Left ventricle myocardium inferior (tissue), 1 donor: ENCODE measurements at regions not wholly inside any gene's neighbourhood (a gene's known extent, or its start where the extent isn't known, plus 50 kb on each side); places are given as distances from the start of the nearest gene placed in this dataset.

ENCODE experiments used
- DNase-seq: peaks from one replicate; pipeline ENCODE4 v3.0.0-alpha.2; 2020
- H3K27ac ChIP-seq: fragments of 200-600 bp; replicated peaks from 2 replicates; pipeline ENCODE4 v1.8.0; 2021
- H3K27me3 ChIP-seq: fragments of 200-600 bp; 2 replicates; pipeline ENCODE4 v1.8.0; 2021; ENCODE audit warnings: low read depth
- H3K36me3 ChIP-seq: fragments of 200-600 bp; 2 replicates; pipeline ENCODE4 v1.8.0; 2021
- H3K4me1 ChIP-seq: fragments of 200-600 bp; 2 replicates; pipeline ENCODE4 v1.8.0; 2021
- H3K4me3 ChIP-seq: fragments of 200-600 bp; 2 replicates; pipeline ENCODE4 v1.8.0; 2021; ENCODE audit warnings: mild to moderate bottlenecking, moderate library complexity
- H3K9me3 ChIP-seq: fragments of 200-600 bp; replicated peaks from 2 replicates; pipeline ENCODE4 v1.8.0; 2021
- CTCF ChIP-seq: fragments of 200-600 bp; IDR thresholded peaks from 2 replicates; pipeline ENCODE4 v1.8.0; 2021; ENCODE audit warnings: antibody characterized with exemption, mild to moderate bottlenecking, borderline replicate concordance
- intact Hi-C: fragments of 100-400 bp; cut with micrococcal nuclease; formaldehyde crosslinking; loops from one replicate; pipeline ENCODE4 v1.11.0; 2022
- donor health status: DM: no; HTN: yes; CAD: no; lungs with severe emphysema.

GRCh38 chr6:74764486-74764885 is 441.4 kb downstream of the COL12A1 start:
- no peaks in the 10 kb centered on the region for H3K36me3 ChIP-seq
- no peaks in the 10 kb centered on the region for H3K9me3 ChIP-seq
- no peaks in the 10 kb centered on the region for H3K4me1 ChIP-seq
- H3K27me3 ChIP-seq: no peaks in the 10 kb centered on the region
- no peak for TF ChIP-seq CTCF
- intact Hi-C loops: no loop called here
- no peak overlapping the region for H3K4me3 ChIP-seq
- no peak for DNase-seq
- no peak overlapping the region for H3K27ac ChIP-seq

- DNase-seq: no peak
- no peaks in the 10 kb centered on the region for H3K9me3 ChIP-seq
- H3K4me1 ChIP-seq: no peaks in the 10 kb centered on the region
- no peak for TF ChIP-seq CTCF
- no peak overlapping the region for H3K27ac ChIP-seq
- H3K27me3 ChIP-seq: no peaks in the 10 kb centered on the region
- H3K36me3 ChIP-seq: no peaks in the 10 kb centered on the region
- no peak overlapping the region for H3K4me3 ChIP-seq
- intact Hi-C loops: no loop called here
Measured at GRCh38 chr6:74762841-74763240, 443.0 kb downstream of the COL12A1 start.

- H3K27me3 ChIP-seq: no peaks in the 10 kb centered on the region
- H3K4me3 ChIP-seq: no peak overlapping the region
- H3K4me1 ChIP-seq: no peaks in the 10 kb centered on the region
- no peak for DNase-seq
- H3K27ac ChIP-seq: no peak overlapping the region
- TF ChIP-seq CTCF: no peak
- H3K9me3 ChIP-seq: no peaks in the 10 kb centered on the region
- intact Hi-C loops: no loop called here
- H3K36me3 ChIP-seq: no peaks in the 10 kb centered on the region
Measured at GRCh38 chr6:74757813-74758212, 448.0 kb downstream of the COL12A1 start.

GRCh38 chr6:74756923-74757322 is 448.9 kb downstream of the COL12A1 start:
- intact Hi-C loops: no loop called here

GRCh38 chr6:74755778-74756177 is 450.1 kb downstream of the COL12A1 start:
- Histone ChIP-seq H3K9me3 (no peaks in the 10 kb centered on the region), H3K27me3 (no peaks in the 10 kb centered on the region), H3K4me1 (no peaks in the 10 kb centered on the region), H3K4me3 (no peak overlapping the region), H3K36me3 (no peaks in the 10 kb centered on the region), H3K27ac (no peak overlapping the region)
- DNase-seq: no peak
- intact Hi-C loops: no loop called here
- TF ChIP-seq CTCF: no peak

More at GRCh38 chr6:74756923-74757322, 448.9 kb downstream of the COL12A1 start:
- no peak overlapping the region for H3K4me3 ChIP-seq
- TF ChIP-seq CTCF: no peak
- no peaks in the 10 kb centered on the region for H3K27me3 ChIP-seq
- DNase-seq: no peak
- H3K9me3 ChIP-seq: no peaks in the 10 kb centered on the region
- no peak overlapping the region for H3K27ac ChIP-seq
- H3K36me3 ChIP-seq: no peaks in the 10 kb centered on the region
- no peaks in the 10 kb centered on the region for H3K4me1 ChIP-seq

GRCh38 chr6:74755196-74755595 is 450.7 kb downstream of the COL12A1 start:
- no peaks in the 10 kb centered on the region for H3K27me3 ChIP-seq
- H3K9me3 ChIP-seq: no peaks in the 10 kb centered on the region
- intact Hi-C loops: no loop called here
- no peak overlapping the region for H3K27ac ChIP-seq
- no peak for DNase-seq
- H3K4me1 ChIP-seq: no peaks in the 10 kb centered on the region
- no peak for TF ChIP-seq CTCF
- H3K36me3 ChIP-seq: no peaks in the 10 kb centered on the region
- H3K4me3 ChIP-seq: no peak overlapping the region
